GM12878 (cell line): ENCODE measurements at regions not wholly inside any gene's neighbourhood (a gene's known extent, or its start where the extent isn't known, plus 50 kb on each side); places are given as distances from the start of the nearest gene placed in this dataset.

Source experiments
- ATAC-seq: fragments of 200-7000 bp; cut with Tn5 transposase; 3 replicates; pipeline ENCODE4 v1.9.1; 2020; ENCODE audit warnings: mild to moderate bottlenecking, moderate library complexity
- BruUV-seq: library from RNA; stranded (reverse); fragments of 400-500 nt; replicated peaks from 2 replicates; lab custom pipeline; 2021; lab: Mats Ljungman, UMichigan
- CTCF ChIA-PET: fragments of 300-600 bp; sonication (Branson Sonifier 250); formaldehyde crosslinking; extraction: SDS; loops from one replicate; lab custom pipeline; 2021; ENCODE audit warnings: inconsistent platforms; lab: Yijun Ruan, JAX
- POLR2A ChIA-PET: fragments of 350-600 bp; formaldehyde crosslinking; extraction: SDS; loops from one replicate; lab custom pipeline; 2021; ENCODE audit warnings: inconsistent platforms; lab: Charles Lee
- RAD21 ChIA-PET: fragments of 300-600 bp; sonication (Branson Sonifier 250); formaldehyde crosslinking; loops from one replicate; lab custom pipeline; 2023; ENCODE audit warnings: antibody characterized with exemption; ENCODE audit not compliant: unreplicated experiment; lab: Charles Lee
- SMC1A ChIA-PET: fragments of 300-600 bp; sonication (Branson Sonifier 250); formaldehyde crosslinking; loops from one replicate; lab custom pipeline; 2023; ENCODE audit not compliant: unreplicated experiment, uncharacterized antibody; lab: Charles Lee
- DNase-seq: peaks from one replicate; pipeline ENCODE4 v3.0.0-alpha.2; 2011; ENCODE audit warnings: low read depth, low spot score
- FAIRE-seq: peaks from 3 replicates; lab custom pipeline; 2011; peaks lifted over from hg19 to GRCh38; lab: Jason Lieb, UNC
- H2AFZ ChIP-seq: 2 replicates; pipeline ENCODE4 v1.6.0; 2011; ENCODE audit warnings: low read depth, low read length, control low read depth; ENCODE audit not compliant: control insufficient read depth
- H3K27ac ChIP-seq: 2 replicates; pipeline ENCODE4 v1.5.1; 2011; ENCODE audit warnings: control low read depth; ENCODE audit not compliant: control insufficient read depth, insufficient read depth
- H3K27me3 ChIP-seq, 2 experiments: replicated peaks in 1 of 2; 2 replicates each; pipeline versions ENCODE4 v1.6.0 to v1.6.1; 2011; ENCODE audit warnings: low read length in 1 of 2; ENCODE audit not compliant: control insufficient read depth in 2 of 2, insufficient read depth in 2 of 2
- H3K36me3 ChIP-seq, 2 experiments: 2 replicates each; pipeline ENCODE4 v1.5.1; 2011; ENCODE audit warnings: low read length in 1 of 2; ENCODE audit not compliant: control insufficient read depth in 2 of 2, insufficient read depth in 2 of 2
- H3K4me1 ChIP-seq: 2 replicates; pipeline ENCODE4 v1.6.1; 2011; ENCODE audit warnings: mild to moderate bottlenecking, low read length, moderate library complexity, mixed read lengths; ENCODE audit not compliant: control insufficient read depth, insufficient read depth
- H3K4me2 ChIP-seq: 2 replicates; pipeline ENCODE4 v1.6.0; 2011; ENCODE audit warnings: control low read depth; ENCODE audit not compliant: control insufficient read depth, insufficient read depth
- H3K4me3 ChIP-seq: fragments of 200-600 bp; sonication (generic); 2 replicates; pipeline ENCODE4 v1.5.1; 2016
- H3K79me2 ChIP-seq: 2 replicates; pipeline ENCODE4 v1.6.0; 2011; ENCODE audit warnings: low read length; ENCODE audit not compliant: control insufficient read depth, insufficient read depth
- H3K9ac ChIP-seq: 2 replicates; pipeline ENCODE4 v1.8.0; 2011; ENCODE audit warnings: low read length, control low read depth, mixed read lengths; ENCODE audit not compliant: control insufficient read depth, insufficient read depth
- H3K9me3 ChIP-seq: replicated peaks from 3 replicates; pipeline ENCODE4 v1.5.1; 2011; ENCODE audit warnings: mild to moderate bottlenecking, low read length; ENCODE audit not compliant: control insufficient read depth, insufficient read depth
- H4K20me1 ChIP-seq: 2 replicates; pipeline ENCODE4 v1.6.0; 2011; ENCODE audit not compliant: control insufficient read depth, insufficient read depth
- BACH1 ChIP-seq: fragments of 450-650 bp; IDR thresholded peaks from 2 replicates; pipeline ENCODE4 v1.6.1; 2017; ENCODE audit warnings: mild to moderate bottlenecking, borderline replicate concordance
- FOXM1 ChIP-seq: IDR thresholded peaks from 2 replicates; pipeline ENCODE4 v1.6.1; 2012; ENCODE audit warnings: low read depth, mild to moderate bottlenecking, inconsistent platforms, low read length, moderate library complexity
- MEF2B ChIP-seq: fragments of 450-650 bp; IDR thresholded peaks from 2 replicates; pipeline ENCODE4 v1.6.1; 2018; ENCODE audit warnings: mild to moderate bottlenecking, moderate library complexity; ENCODE audit not compliant: partially characterized antibody, poor library complexity, severe bottlenecking
- RELA ChIP-seq: fragments of 450-650 bp; IDR thresholded peaks from 2 replicates; pipeline ENCODE4 v1.8.0; 2014; ENCODE audit warnings: borderline replicate concordance; ENCODE audit not compliant: partially characterized antibody
- SIX5 ChIP-seq: IDR thresholded peaks from 2 replicates; pipeline ENCODE4 v1.6.1; 2011; ENCODE audit warnings: mild to moderate bottlenecking, low read depth, low read length, moderate library complexity; ENCODE audit not compliant: severe bottlenecking
- SMAD5 ChIP-seq: IDR thresholded peaks from 2 replicates; pipeline ENCODE4 v1.6.1; 2016; ENCODE audit warnings: antibody characterized with exemption, low read depth
- TCF3 ChIP-seq: IDR thresholded peaks from 2 replicates; pipeline ENCODE4 v1.6.1; 2012; ENCODE audit warnings: low read depth, mild to moderate bottlenecking, low read length, borderline replicate concordance; ENCODE audit not compliant: insufficient read depth
- ZBTB40 ChIP-seq: fragments of 450-650 bp; IDR thresholded peaks from 2 replicates; pipeline ENCODE4 v1.6.1; 2016; ENCODE audit warnings: mild to moderate bottlenecking, moderate library complexity, borderline replicate concordance
- WGBS: methylation state at CpG from one replicate; pipeline ENCODE4 v1.1.6; 2016; ENCODE audit warnings: low lambda C conversion rate; ENCODE audit not compliant: insufficient replicate concordance, insufficient coverage; ENCODE audit errors: missing lambda C conversion rate; 5-methylcytosine and 5-hydroxymethylcytosine counted together
- in situ Hi-C: fragments of 300-500 bp; cut with MboI; formaldehyde crosslinking; loops from 9 replicates; pipeline ENCODE4 v1.14.3; 2018; ENCODE audit warnings: mixed read lengths
- intact Hi-C: fragments of 100-400 bp; cut with micrococcal nuclease; formaldehyde crosslinking; loops from one replicate; pipeline ENCODE4 v1.14.2; 2022; ENCODE audit not compliant: unreplicated experiment

GRCh38 chr10:52465202-52465601 lies 151.1 kb downstream of the DKK1 start (continued):
- TF ChIP-seq SMAD5 (no peak), RELA (no peak), TCF3 (no peak)

GRCh38 chr10:52466464-52466863 lies 152.4 kb downstream of the DKK1 start:
- ChIA-PET SMC1A (interaction anchor here (1.1 kb wide), 1 partner anchor 21 kb away, joined by 3 read pairs; no protein-coding TSS in a partner anchor), RAD21 (no interaction called here), POLR2A (interaction anchor here (0.6 kb wide), 1 partner anchor 19 kb away, joined by 3 read pairs; no protein-coding TSS in a partner anchor), CTCF (interaction anchor here (2.4 kb wide), 1 partner anchor 23 kb away, joined by 8 read pairs; no protein-coding TSS in a partner anchor)
- Histone ChIP-seq H3K27ac (no peak overlapping the region), H3K9ac (no peak overlapping the region), H3K4me1 (no peaks in the 10 kb centered on the region), H3K27me3 (no peaks in the 10 kb centered on the region), H3K36me3 (no peaks in the 10 kb centered on the region), H3K79me2 (no peaks in the 10 kb centered on the region), H3K4me3 (no peak overlapping the region), H2AFZ (no peak overlapping the region), H3K9me3 (no peaks in the 10 kb centered on the region), H3K4me2 (no peak overlapping the region), H4K20me1 (no peaks in the 10 kb centered on the region)
- TF ChIP-seq MEF2B (no peak), ZBTB40 (no peak), BACH1 (no peak), SIX5 (no peak), FOXM1 (no peak)
- FAIRE-seq = no peak
- intact Hi-C loops (no loop called here), in situ Hi-C loops (no loop called here)
- WGBS = 0% methylated on average over 5 of the region's 5 CpGs
- no peak; the same call in 2 of the 3 replicates for ATAC-seq
- DNase-seq = no peak
- no TSS peak for BruUV-seq
